AG09319 (cell line): ENCODE measurements at regions not wholly inside any gene's neighbourhood (a gene's known extent, or its start where the extent isn't known, plus 50 kb on each side); places are given as distances from the start of the nearest gene placed in this dataset.

ENCODE experiments used
- DNase-seq: peaks from one replicate; pipeline ENCODE4 v3.0.0-alpha.2; 2010; ENCODE audit warnings: low read depth; ENCODE audit errors: extremely low read depth
- CTCF ChIP-seq: IDR thresholded peaks from 2 replicates; pipeline ENCODE4 v1.5.1; 2011; ENCODE audit warnings: low read depth, mild to moderate bottlenecking, inconsistent platforms, low read length, moderate library complexity

- TF ChIP-seq CTCF: no peak
- DNase-seq: no peak
Observed at GRCh38 chr1:101136739-101137138, 100.1 kb upstream of the S1PR1 start.

- DNase-seq: no peak
- TF ChIP-seq CTCF: no peak
Observed at GRCh38 chr1:101136271-101136670, 100.5 kb upstream of the S1PR1 start.

GRCh38 chr1:101135526-101135925, 101.3 kb upstream of the S1PR1 start:
- no peak for DNase-seq
- TF ChIP-seq CTCF: no peak

- no peak for DNase-seq
- TF ChIP-seq CTCF: no peak
Observed at GRCh38 chr1:101131239-101131843, 105.5 kb upstream of the S1PR1 start.

GRCh38 chr1:101130673-101131072, 105.1 kb upstream of the DPH5 start:
- DNase-seq: no peak
- TF ChIP-seq CTCF: no peak

GRCh38 chr1:101128846-101129245, 103.3 kb upstream of the DPH5 start:
- no peak for TF ChIP-seq CTCF
- DNase-seq: no peak

- no peak for DNase-seq
- no peak for TF ChIP-seq CTCF
Observed at GRCh38 chr1:101128211-101128727, 102.7 kb upstream of the DPH5 start.
